Omental fat pad (tissue), 3 donors: ENCODE measurements at regions not wholly inside any gene's neighbourhood (a gene's known extent, or its start where the extent isn't known, plus 50 kb on each side); places are given as distances from the start of the nearest gene placed in this dataset.

Source experiments
- ATAC-seq: fragments of 150-250 bp; one replicate; pipeline ENCODE4 v1.9.1; 2016; ENCODE audit warnings: mild to moderate bottlenecking, moderate library complexity; ENCODE audit not compliant: low FRiP score
- DNase-seq: peaks from one replicate; pipeline ENCODE4 v3.0.0-alpha.2; 2019; ENCODE audit warnings: low spot score
- TF ChIP-seq, protein P1 (sequence below), 3 donors: fragments of 450-650 bp; IDR thresholded peaks; one replicate each; pipeline ENCODE4 v1.5.1; 2016 to 2017; ENCODE audit warnings: antibody characterized with exemption in 3 of 3, mild to moderate bottlenecking in 3 of 3, moderate library complexity in 2 of 3

DNA sequence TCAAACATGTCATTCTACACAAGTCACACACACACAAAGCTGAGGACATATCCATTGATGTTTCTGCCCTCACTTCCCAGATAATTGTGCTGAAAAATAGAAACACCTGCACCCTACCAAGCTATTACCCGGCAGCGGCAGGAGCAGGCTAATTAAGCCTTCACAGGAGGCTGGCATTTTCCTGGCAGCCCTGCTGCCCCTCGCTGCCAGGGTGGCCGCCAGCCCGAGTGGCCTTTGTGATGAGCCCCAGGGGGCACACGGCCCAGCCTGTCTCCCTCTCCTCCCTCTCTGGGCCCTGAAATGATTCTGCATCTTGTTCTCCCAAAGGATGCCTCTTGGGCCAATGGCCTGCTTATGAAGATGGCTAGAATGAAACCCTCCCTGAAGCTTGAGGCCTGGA is 76.2 kb upstream of the TP53I11 start:
- no peak for ATAC-seq

DNA sequence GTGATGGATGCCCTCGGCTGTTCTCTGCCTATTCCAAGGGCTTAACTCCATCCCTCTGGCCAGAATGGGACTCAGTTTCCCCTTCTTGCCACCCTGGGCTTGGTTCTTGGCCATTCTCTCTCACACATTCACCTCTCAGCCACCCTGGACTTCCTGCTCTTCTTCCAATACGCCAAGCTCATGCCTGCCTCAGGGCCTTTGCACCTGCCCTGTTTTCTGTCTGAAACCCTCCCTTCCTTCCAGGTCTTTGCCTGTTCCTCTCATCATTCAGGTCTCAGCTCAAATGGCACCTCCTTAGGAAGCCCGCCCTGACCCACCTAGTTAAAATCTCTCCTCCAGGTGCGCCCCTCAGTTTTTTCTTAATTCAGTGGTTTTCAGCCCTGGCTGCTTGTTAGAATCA is 76.6 kb upstream of the TP53I11 start:
- TF ChIP-seq, protein P1, sequence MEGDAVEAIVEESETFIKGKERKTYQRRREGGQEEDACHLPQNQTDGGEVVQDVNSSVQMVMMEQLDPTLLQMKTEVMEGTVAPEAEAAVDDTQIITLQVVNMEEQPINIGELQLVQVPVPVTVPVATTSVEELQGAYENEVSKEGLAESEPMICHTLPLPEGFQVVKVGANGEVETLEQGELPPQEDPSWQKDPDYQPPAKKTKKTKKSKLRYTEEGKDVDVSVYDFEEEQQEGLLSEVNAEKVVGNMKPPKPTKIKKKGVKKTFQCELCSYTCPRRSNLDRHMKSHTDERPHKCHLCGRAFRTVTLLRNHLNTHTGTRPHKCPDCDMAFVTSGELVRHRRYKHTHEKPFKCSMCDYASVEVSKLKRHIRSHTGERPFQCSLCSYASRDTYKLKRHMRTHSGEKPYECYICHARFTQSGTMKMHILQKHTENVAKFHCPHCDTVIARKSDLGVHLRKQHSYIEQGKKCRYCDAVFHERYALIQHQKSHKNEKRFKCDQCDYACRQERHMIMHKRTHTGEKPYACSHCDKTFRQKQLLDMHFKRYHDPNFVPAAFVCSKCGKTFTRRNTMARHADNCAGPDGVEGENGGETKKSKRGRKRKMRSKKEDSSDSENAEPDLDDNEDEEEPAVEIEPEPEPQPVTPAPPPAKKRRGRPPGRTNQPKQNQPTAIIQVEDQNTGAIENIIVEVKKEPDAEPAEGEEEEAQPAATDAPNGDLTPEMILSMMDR (IDR thresholded peaks at IDR 0.05) = no peak
- DNase-seq (no peak), ATAC-seq (no peak)

More for the DNA sequence above, 76.2 kb upstream of the TP53I11 start:
- TF ChIP-seq, protein P1 (IDR thresholded peaks at IDR 0.05) = no peak
- DNase-seq = no peak

DNA sequence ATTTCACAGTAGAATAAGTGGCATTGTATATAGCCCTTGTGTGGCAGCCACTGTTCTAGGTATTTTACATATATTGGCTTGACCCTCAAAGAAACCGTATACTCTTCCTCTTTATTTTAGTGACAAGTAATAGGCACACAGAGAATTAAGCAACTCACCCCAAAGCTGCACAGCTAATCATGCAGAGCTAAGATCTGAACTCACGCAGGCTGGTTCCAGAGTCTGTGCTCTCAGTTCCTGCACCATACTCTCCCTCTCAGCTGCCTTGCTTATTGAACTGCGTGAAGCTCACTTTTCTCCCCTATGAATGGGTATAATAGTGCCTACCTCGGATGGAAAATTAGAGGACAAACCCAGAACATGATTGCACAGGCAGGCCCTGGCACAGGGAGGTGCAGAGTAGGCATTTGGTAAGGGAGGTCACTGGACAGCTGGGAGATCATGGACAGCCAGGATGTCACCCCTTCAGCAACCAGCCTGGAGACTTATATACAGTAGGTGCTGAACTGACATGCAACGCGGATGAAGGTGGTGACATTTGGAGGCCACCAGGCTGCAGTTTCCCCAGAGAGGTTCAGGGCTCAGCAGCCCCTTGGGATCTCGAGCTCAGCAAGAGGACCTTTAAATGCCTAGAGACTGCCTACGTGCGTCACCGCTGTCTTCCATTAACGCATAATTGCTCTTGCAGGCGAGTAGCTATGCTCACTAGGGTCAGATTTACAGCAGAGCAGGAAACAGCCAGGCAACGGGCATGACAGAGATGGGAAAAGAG is 78.4 kb upstream of the TP53I11 start:
- no peak for DNase-seq
- TF ChIP-seq, protein P1 (IDR thresholded peaks at IDR 0.05) = no peak
- ATAC-seq = no peak

- no peak for ATAC-seq
Observed at GRCh38 chr11:45030778-45031177, 80.1 kb upstream of the TP53I11 start.

DNA sequence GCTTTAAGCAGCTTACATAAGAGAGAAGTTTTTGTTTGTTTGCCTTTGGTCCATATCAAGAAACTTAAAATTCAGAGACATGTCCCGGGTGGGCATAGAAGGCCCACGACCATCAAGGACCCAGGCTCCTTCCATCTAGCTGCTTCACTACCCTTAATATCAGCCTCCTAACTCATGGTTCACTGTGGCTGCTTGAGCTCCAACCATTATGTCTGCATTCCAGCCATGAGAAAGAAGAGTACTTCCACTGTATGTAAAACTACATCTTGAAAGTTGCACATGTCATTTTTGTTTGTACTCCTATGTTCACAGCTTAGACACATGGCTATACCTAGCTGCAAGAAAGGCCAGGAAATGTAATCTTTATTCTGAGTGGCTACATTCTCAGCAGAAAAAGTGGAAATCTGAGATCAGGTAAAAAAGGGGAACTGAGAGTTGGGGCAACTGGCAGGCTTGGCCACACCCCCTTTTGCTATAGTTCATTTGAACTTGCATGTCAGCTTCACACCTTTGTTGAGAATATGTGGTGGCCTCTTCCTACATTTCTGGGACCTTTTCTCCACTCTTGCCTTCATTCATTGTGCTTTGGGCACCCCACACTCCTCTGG is 81.3 kb upstream of the TP53I11 start:
- TF ChIP-seq, protein P1 (IDR thresholded peaks at IDR 0.05) = no peak
- DNase-seq = no peak
- ATAC-seq = no peak

More at GRCh38 chr11:45030778-45031177, 80.1 kb upstream of the TP53I11 start:
- TF ChIP-seq, protein P1 (IDR thresholded peaks at IDR 0.05) = no peak
- DNase-seq = no peak

GRCh38 chr11:45035413-45035812 is 84.7 kb upstream of the TP53I11 start:
- TF ChIP-seq, protein P1 (IDR thresholded peaks at IDR 0.05) = no peak
- DNase-seq = no peak
- ATAC-seq = no peak

GRCh38 chr11:45036010-45036409 is 85.3 kb upstream of the TP53I11 start:
- TF ChIP-seq, protein P1 (IDR thresholded peaks at IDR 0.05) = no peak
- DNase-seq (no peak), ATAC-seq (no peak)
